ENCODE measurements at regions not wholly inside any gene's neighbourhood (a gene's known extent, or its start where the extent isn't known, plus 50 kb on each side); places are given as distances from the start of the nearest gene placed in this dataset.

- no peaks in the 10 kb centered on the region for H3K36me3 Mint-ChIP-seq (ENCODE audit: insufficient read depth, unreplicated experiment)
- intact Hi-C loops (cut with micrococcal nuclease), result no loop called here
- CTCF ChIA-PET, result no interaction called here
- DNase-seq (ENCODE audit: unreplicated experiment), result no peak
- H3K4me1 Mint-ChIP-seq (ENCODE audit: insufficient read depth, unreplicated experiment), result no peaks in the 10 kb centered on the region
- POLR2A ChIA-PET, result no interaction called here
- no peak overlapping the region for H3K4me3 Mint-ChIP-seq (ENCODE audit: unreplicated experiment)
- TF ChIP-seq, protein P1, sequence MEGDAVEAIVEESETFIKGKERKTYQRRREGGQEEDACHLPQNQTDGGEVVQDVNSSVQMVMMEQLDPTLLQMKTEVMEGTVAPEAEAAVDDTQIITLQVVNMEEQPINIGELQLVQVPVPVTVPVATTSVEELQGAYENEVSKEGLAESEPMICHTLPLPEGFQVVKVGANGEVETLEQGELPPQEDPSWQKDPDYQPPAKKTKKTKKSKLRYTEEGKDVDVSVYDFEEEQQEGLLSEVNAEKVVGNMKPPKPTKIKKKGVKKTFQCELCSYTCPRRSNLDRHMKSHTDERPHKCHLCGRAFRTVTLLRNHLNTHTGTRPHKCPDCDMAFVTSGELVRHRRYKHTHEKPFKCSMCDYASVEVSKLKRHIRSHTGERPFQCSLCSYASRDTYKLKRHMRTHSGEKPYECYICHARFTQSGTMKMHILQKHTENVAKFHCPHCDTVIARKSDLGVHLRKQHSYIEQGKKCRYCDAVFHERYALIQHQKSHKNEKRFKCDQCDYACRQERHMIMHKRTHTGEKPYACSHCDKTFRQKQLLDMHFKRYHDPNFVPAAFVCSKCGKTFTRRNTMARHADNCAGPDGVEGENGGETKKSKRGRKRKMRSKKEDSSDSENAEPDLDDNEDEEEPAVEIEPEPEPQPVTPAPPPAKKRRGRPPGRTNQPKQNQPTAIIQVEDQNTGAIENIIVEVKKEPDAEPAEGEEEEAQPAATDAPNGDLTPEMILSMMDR (IDR thresholded peaks at IDR 0.05; ENCODE audit: unreplicated experiment), result no peak
- no TSS peak for BruUV-seq (replicated peaks)
- peaks cover 5% of the 10 kb centered on the region for H3K27me3 Mint-ChIP-seq (ENCODE audit: insufficient read depth, unreplicated experiment)
- H3K27ac Mint-ChIP-seq (ENCODE audit: low read depth, unreplicated experiment), result no peak overlapping the region
- H3K9me3 Mint-ChIP-seq (ENCODE audit: unreplicated experiment), result peaks cover 11% of the 10 kb centered on the region
Measured at GRCh38 chr6:71556141-71556540, 267.5 kb downstream of the OGFRL1 start.

- Mint-ChIP-seq H3K36me3 (ENCODE audit: insufficient read depth, unreplicated experiment) (no peaks in the 10 kb centered on the region), H3K9me3 (ENCODE audit: unreplicated experiment) (peaks cover 11% of the 10 kb centered on the region), H3K27ac (ENCODE audit: low read depth, unreplicated experiment) (no peak overlapping the region), H3K4me3 (ENCODE audit: unreplicated experiment) (no peak overlapping the region), H3K4me1 (ENCODE audit: insufficient read depth, unreplicated experiment) (no peaks in the 10 kb centered on the region), H3K27me3 (ENCODE audit: insufficient read depth, unreplicated experiment) (no peaks in the 10 kb centered on the region)
- CTCF ChIA-PET, result interaction anchor here (0.6 kb wide), 1 partner anchor 327 kb away, joined by 4 read pairs; no protein-coding TSS in a partner anchor
- POLR2A ChIA-PET, result no interaction called here
- TF ChIP-seq, protein P1 (IDR thresholded peaks at IDR 0.05; ENCODE audit: unreplicated experiment), result no peak
- no peak for DNase-seq (ENCODE audit: unreplicated experiment)
- intact Hi-C loops (cut with micrococcal nuclease), result no loop called here
- no TSS peak for BruUV-seq (replicated peaks)
Measured at GRCh38 chr6:71558974-71559373, 270.4 kb downstream of the OGFRL1 start.

- POLR2A ChIA-PET, result no interaction called here
- Mint-ChIP-seq H3K36me3 (ENCODE audit: insufficient read depth, unreplicated experiment) (no peaks in the 10 kb centered on the region), H3K27me3 (ENCODE audit: insufficient read depth, unreplicated experiment) (no peaks in the 10 kb centered on the region), H3K27ac (ENCODE audit: low read depth, unreplicated experiment) (no peak overlapping the region), H3K9me3 (ENCODE audit: unreplicated experiment) (no peaks in the 10 kb centered on the region), H3K4me1 (ENCODE audit: insufficient read depth, unreplicated experiment) (no peaks in the 10 kb centered on the region), H3K4me3 (ENCODE audit: unreplicated experiment) (no peak overlapping the region)
- CTCF ChIA-PET, result interaction anchor here (0.6 kb wide), 1 partner anchor 47 kb away, joined by 3 read pairs; no protein-coding TSS in a partner anchor
- intact Hi-C loops (cut with micrococcal nuclease), result no loop called here
- TF ChIP-seq, protein P1 (IDR thresholded peaks at IDR 0.05; ENCODE audit: unreplicated experiment), result no peak
- DNase-seq (ENCODE audit: unreplicated experiment), result no peak
- BruUV-seq (replicated peaks), result no TSS peak
Measured at GRCh38 chr6:71567562-71567961, 279.0 kb downstream of the OGFRL1 start.

DNA sequence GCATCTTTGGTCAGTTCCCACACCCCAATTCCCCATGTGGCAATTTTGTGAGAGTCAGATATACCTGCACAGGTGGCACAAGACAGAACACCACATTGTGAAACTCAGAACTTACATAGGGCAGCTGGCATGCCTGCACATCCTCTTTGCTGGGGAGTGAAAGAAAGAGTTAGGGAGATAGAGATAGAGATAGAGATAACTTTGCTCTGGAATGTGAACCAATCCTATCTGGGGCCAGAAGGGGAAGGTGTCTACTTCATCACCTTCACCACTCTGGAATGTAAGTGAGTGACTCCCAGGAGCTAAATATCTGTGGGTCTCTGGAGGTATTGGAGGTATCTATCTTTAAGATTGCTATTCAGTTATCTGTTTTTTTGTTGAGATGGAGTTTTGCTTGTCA, 289.2 kb downstream of the OGFRL1 start:
- ChIA-PET CTCF (no interaction called here), POLR2A (no interaction called here)
- Mint-ChIP-seq H3K4me3 (ENCODE audit: unreplicated experiment) (no peak overlapping the region), H3K36me3 (ENCODE audit: insufficient read depth, unreplicated experiment) (no peaks in the 10 kb centered on the region), H3K27me3 (ENCODE audit: insufficient read depth, unreplicated experiment) (no peaks in the 10 kb centered on the region), H3K27ac (ENCODE audit: low read depth, unreplicated experiment) (no peak overlapping the region), H3K4me1 (ENCODE audit: insufficient read depth, unreplicated experiment) (no peaks in the 10 kb centered on the region), H3K9me3 (ENCODE audit: unreplicated experiment) (no peaks in the 10 kb centered on the region)
- intact Hi-C loops (cut with micrococcal nuclease), result no loop called here
- DNase-seq (ENCODE audit: unreplicated experiment), result no peak
- TF ChIP-seq, protein P1 (IDR thresholded peaks at IDR 0.05; ENCODE audit: unreplicated experiment), result no peak
- BruUV-seq (replicated peaks), result no TSS peak
